ENCODE measurements at regions not wholly inside any gene's neighbourhood (a gene's known extent, or its start where the extent isn't known, plus 50 kb on each side); places are given as distances from the start of the nearest gene placed in this dataset.
"Not testable (repeated sequence)": the region's sequence is repeated elsewhere in the genome, so short reads cannot be mapped to it uniquely, and the experiment has no call there.

GRCh38 chr2:117323331-117323730 is 491.2 kb upstream of the DDX18 start:
- no peaks in the 10 kb centered on the region for H3K9me3 ChIP-seq (ENCODE audit: low read depth, low read length)

GRCh38 chr2:117330641-117331040 is 483.9 kb upstream of the DDX18 start:
- no peak overlapping the region for H2AFZ ChIP-seq (ENCODE audit: low read length)
- H3K9me3 ChIP-seq (ENCODE audit: low read depth, low read length), result no peaks in the 10 kb centered on the region
- no peak for DNase-seq (ENCODE audit: insufficient read length, low spot score, missing footprints)
- H3K27ac ChIP-seq (ENCODE audit: low read depth, low read length), result no peak overlapping the region
- no peak for TF ChIP-seq CTCF (IDR thresholded peaks at IDR 0.05; ENCODE audit: extremely low read depth, low read depth, low read length)
- no peaks in the 10 kb centered on the region for H4K20me1 ChIP-seq (ENCODE audit: insufficient read depth, low read length)
- no peaks in the 10 kb centered on the region for H3K36me3 ChIP-seq (ENCODE audit: insufficient read depth, low read length)
- no peak overlapping the region for H3K4me3 ChIP-seq (ENCODE audit: insufficient read depth, low read length)
- no peaks in the 10 kb centered on the region for H3K4me1 ChIP-seq (ENCODE audit: insufficient read depth, low read length)
- no peaks in the 10 kb centered on the region for H3K27me3 ChIP-seq (ENCODE audit: insufficient read depth, low read length)
- no peak overlapping the region for H3K4me2 ChIP-seq (ENCODE audit: insufficient read depth, low read length)
- no peaks in the 10 kb centered on the region for H3K79me2 ChIP-seq (ENCODE audit: insufficient read depth, low read length)

More at GRCh38 chr2:117323331-117323730, 491.2 kb upstream of the DDX18 start:
- no peaks in the 10 kb centered on the region for H3K4me1 ChIP-seq (ENCODE audit: insufficient read depth, low read length)
- no peak overlapping the region for H3K4me2 ChIP-seq (ENCODE audit: insufficient read depth, low read length)
- H3K4me3 ChIP-seq (ENCODE audit: insufficient read depth, low read length), result no peak overlapping the region
- H2AFZ ChIP-seq (ENCODE audit: low read length), result no peak overlapping the region
- no peaks in the 10 kb centered on the region for H3K79me2 ChIP-seq (ENCODE audit: insufficient read depth, low read length)
- no peak for DNase-seq (ENCODE audit: insufficient read length, low spot score, missing footprints)
- H3K27me3 ChIP-seq (ENCODE audit: insufficient read depth, low read length), result no peaks in the 10 kb centered on the region
- no peaks in the 10 kb centered on the region for H3K36me3 ChIP-seq (ENCODE audit: insufficient read depth, low read length)
- no peaks in the 10 kb centered on the region for H4K20me1 ChIP-seq (ENCODE audit: insufficient read depth, low read length)
- TF ChIP-seq CTCF (IDR thresholded peaks at IDR 0.05; ENCODE audit: extremely low read depth, low read depth, low read length), result no peak
- no peak overlapping the region for H3K27ac ChIP-seq (ENCODE audit: low read depth, low read length)

- no peaks in the 10 kb centered on the region for H4K20me1 ChIP-seq (ENCODE audit: insufficient read depth, low read length)
- TF ChIP-seq CTCF (IDR thresholded peaks at IDR 0.05; ENCODE audit: extremely low read depth, low read depth, low read length), result no peak
- no peaks in the 10 kb centered on the region for H3K27me3 ChIP-seq (ENCODE audit: insufficient read depth, low read length)
- H3K27ac ChIP-seq (ENCODE audit: low read depth, low read length), result no peak overlapping the region
- DNase-seq (ENCODE audit: insufficient read length, low spot score, missing footprints), result no peak
- H3K4me1 ChIP-seq (ENCODE audit: insufficient read depth, low read length), result no peaks in the 10 kb centered on the region
- no peaks in the 10 kb centered on the region for H3K79me2 ChIP-seq (ENCODE audit: insufficient read depth, low read length)
- H3K4me3 ChIP-seq (ENCODE audit: insufficient read depth, low read length), result no peak overlapping the region
- no peaks in the 10 kb centered on the region for H3K36me3 ChIP-seq (ENCODE audit: insufficient read depth, low read length)
- H3K9me3 ChIP-seq (ENCODE audit: low read depth, low read length), result no peaks in the 10 kb centered on the region
- no peak overlapping the region for H3K4me2 ChIP-seq (ENCODE audit: insufficient read depth, low read length)
- no peak overlapping the region for H2AFZ ChIP-seq (ENCODE audit: low read length)
These were observed 478.5 kb upstream of the DDX18 start for GRCh38 chr2:117335967-117336366.

GRCh38 chr2:117336496-117336895 is 478.0 kb upstream of the DDX18 start:
- Histone ChIP-seq H3K4me3 (ENCODE audit: insufficient read depth, low read length) (no peak overlapping the region), H3K27me3 (ENCODE audit: insufficient read depth, low read length) (no peaks in the 10 kb centered on the region), H3K9me3 (ENCODE audit: low read depth, low read length) (no peaks in the 10 kb centered on the region), H3K36me3 (ENCODE audit: insufficient read depth, low read length) (no peaks in the 10 kb centered on the region), H3K27ac (ENCODE audit: low read depth, low read length) (no peak overlapping the region), H3K4me2 (ENCODE audit: insufficient read depth, low read length) (no peak overlapping the region), H2AFZ (ENCODE audit: low read length) (no peak overlapping the region), H4K20me1 (ENCODE audit: insufficient read depth, low read length) (no peaks in the 10 kb centered on the region), H3K79me2 (ENCODE audit: insufficient read depth, low read length) (no peaks in the 10 kb centered on the region), H3K4me1 (ENCODE audit: insufficient read depth, low read length) (no peaks in the 10 kb centered on the region)
- DNase-seq (ENCODE audit: insufficient read length, low spot score, missing footprints), result no peak
- no peak for TF ChIP-seq CTCF (IDR thresholded peaks at IDR 0.05; ENCODE audit: extremely low read depth, low read depth, low read length)

GRCh38 chr2:117337981-117338380 is 476.5 kb upstream of the DDX18 start:
- not testable (repeated sequence) for H2AFZ ChIP-seq (ENCODE audit: low read length); H3K4me3 ChIP-seq (ENCODE audit: insufficient read depth, low read length); DNase-seq (ENCODE audit: insufficient read length, low spot score, missing footprints); H3K9me3 ChIP-seq (ENCODE audit: low read depth, low read length); H3K4me2 ChIP-seq (ENCODE audit: insufficient read depth, low read length); H3K27me3 ChIP-seq (ENCODE audit: insufficient read depth, low read length); H3K4me1 ChIP-seq (ENCODE audit: insufficient read depth, low read length); H3K27ac ChIP-seq (ENCODE audit: low read depth, low read length); H3K36me3 ChIP-seq (ENCODE audit: insufficient read depth, low read length); H3K79me2 ChIP-seq (ENCODE audit: insufficient read depth, low read length); H4K20me1 ChIP-seq (ENCODE audit: insufficient read depth, low read length)

Measured in osteoblast (primary cell).